ENCODE measurements at regions not wholly inside any gene's neighbourhood (a gene's known extent, or its start where the extent isn't known, plus 50 kb on each side); places are given as distances from the start of the nearest gene placed in this dataset.

DNA sequence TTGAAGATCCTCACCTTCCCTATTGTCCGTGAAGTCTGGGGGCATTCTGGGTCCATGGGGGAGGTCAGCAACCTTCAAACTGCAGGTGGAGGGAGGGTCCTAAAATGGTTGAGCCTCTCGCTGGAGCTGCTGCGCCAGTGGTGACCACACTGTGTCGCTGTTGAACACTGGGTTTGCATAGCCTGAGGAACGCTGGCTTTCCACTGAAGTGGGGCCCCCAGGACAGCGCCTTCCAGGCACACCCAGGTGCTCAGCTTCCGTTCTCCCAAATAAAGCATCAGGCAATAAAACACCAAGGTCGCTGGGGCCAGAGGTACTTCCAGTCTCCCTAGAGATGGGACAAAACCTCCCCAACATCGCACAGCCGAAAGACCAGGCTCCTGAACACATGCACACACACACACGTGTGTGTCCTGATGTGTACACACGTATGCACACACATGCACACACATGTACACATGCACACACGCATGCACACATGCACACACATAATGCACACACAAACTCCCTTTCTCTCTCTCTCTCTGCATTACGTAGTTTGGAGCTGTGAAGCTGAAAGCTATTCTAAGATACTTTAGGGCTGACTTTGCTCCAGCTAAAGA lies 120.6 kb downstream of the IRF8 start:
- peaks cover 8% of the 10 kb centered on the region for H3K36me3 Mint-ChIP-seq
- no peak overlapping the region for H3K4me3 Mint-ChIP-seq
- no peak for ATAC-seq
- peaks cover 13% of the 10 kb centered on the region for H3K9me3 Mint-ChIP-seq
- peaks cover 20% of the 10 kb centered on the region for H3K4me1 Mint-ChIP-seq
- H3K27ac Mint-ChIP-seq: peak overlapping the region; percentile 34
- peaks cover 24% of the 10 kb centered on the region for H3K27me3 Mint-ChIP-seq

DNA sequence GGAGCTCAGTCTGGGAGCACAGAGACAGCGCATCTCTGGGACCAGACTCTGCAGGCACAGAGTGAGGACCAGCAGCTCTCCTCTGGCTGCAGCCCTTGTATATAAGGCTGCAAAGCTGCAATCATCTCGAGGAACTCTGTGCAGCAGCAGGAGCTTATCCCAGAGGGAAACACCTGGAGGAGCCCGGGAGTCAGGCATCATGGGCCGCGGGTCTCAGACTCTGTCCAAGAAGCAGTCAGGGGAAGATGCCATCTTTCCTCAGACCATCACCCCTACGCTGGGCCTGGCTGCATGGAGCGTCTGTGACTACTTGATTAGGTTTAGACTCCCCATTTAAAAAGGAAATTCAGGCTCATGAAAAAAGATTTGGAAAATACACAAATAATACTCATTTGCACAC lies 122.0 kb downstream of the IRF8 start:
- Mint-ChIP-seq H3K9me3 (peaks cover 17% of the 10 kb centered on the region), H3K36me3 (peaks cover 14% of the 10 kb centered on the region), H3K4me1 (peaks cover 12% of the 10 kb centered on the region), H3K27me3 (peaks cover 36% of the 10 kb centered on the region), H3K4me3 (no peak overlapping the region), H3K27ac (no peak overlapping the region)
- ATAC-seq: no peak

DNA sequence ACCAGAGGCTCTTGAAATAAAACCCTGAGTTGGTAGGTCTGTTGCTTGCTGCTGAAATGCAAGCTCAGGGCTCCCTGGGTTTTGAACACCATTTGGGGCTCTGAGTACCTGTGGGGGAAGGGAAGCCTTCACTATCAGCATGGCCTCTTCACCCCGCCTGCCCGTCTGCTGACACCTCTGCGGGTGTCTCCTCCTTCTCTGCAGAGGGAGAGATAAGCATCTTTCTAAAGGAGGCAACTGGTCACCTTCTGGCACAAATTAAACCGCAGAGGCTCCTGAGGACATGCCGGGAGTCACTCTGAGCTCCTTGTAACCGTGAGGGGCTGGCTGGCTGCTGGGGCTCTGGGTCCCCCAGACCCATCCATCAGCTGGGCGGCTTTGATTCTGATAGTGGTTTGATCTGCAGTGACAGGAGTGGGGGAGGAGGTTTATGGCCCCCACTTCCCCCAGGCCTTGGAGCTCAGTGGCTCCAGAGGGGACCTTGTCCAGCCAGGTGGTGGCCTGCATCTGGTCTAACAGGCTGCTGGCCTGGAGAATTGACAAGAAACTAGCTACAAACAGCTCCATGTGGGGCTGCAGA lies 123.5 kb downstream of the IRF8 start:
- peaks cover 14% of the 10 kb centered on the region for H3K36me3 Mint-ChIP-seq
- peaks cover 17% of the 10 kb centered on the region for H3K9me3 Mint-ChIP-seq
- peaks cover 51% of the 10 kb centered on the region for H3K27me3 Mint-ChIP-seq
- no peak overlapping the region for H3K4me3 Mint-ChIP-seq
- peaks cover 7% of the 10 kb centered on the region for H3K4me1 Mint-ChIP-seq
- no peak overlapping the region for H3K27ac Mint-ChIP-seq
- no peak for ATAC-seq

DNA sequence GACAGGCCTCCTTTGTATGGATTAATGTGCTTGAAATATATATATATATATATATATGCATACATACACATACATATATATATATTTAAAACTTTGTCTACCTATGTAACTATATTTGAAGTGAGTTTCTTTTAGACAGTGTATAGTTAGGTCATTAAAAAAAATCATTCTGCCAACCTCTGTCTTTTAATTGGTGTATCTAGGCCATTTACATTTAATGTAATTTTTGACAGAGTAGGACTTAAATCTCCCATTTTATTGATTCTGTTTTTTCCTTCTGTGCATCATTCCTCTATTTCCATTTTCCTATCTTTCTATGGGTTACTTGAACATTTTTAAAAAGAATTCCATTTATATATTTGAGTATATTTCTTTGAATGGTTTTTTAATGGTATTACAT lies 125.2 kb downstream of the IRF8 start:
- Mint-ChIP-seq H3K36me3 (peaks cover 14% of the 10 kb centered on the region), H3K27ac (no peak overlapping the region), H3K4me3 (no peak overlapping the region), H3K27me3 (peaks cover 61% of the 10 kb centered on the region), H3K9me3 (peaks cover 17% of the 10 kb centered on the region), H3K4me1 (no peaks in the 10 kb centered on the region)
- ATAC-seq: no peak

DNA sequence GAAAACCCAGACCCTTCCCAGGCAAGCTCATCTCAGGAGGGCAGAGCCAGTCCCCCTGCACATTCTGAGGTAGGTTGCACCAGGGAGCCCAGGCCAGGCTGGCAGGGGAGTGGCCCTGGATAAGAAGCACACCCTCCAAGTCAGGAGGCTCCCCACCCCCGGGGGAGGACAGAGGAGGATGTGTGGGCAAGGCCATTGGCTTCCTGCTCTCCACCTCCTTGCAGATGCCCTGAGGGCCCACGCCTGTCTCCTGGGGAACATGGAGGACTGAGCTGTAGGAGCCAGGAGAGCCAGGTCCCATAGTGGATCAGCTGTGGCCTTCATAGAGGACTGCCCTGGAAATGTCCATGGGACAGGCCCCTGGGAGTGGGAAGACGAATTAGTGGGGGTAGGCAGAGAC lies 126.7 kb downstream of the IRF8 start:
- Mint-ChIP-seq H3K4me3 (no peak overlapping the region), H3K9me3 (peaks cover 11% of the 10 kb centered on the region), H3K27ac (no peak overlapping the region), H3K36me3 (peaks cover 14% of the 10 kb centered on the region), H3K4me1 (no peaks in the 10 kb centered on the region), H3K27me3 (peaks cover 61% of the 10 kb centered on the region)
- no peak for ATAC-seq

DNA sequence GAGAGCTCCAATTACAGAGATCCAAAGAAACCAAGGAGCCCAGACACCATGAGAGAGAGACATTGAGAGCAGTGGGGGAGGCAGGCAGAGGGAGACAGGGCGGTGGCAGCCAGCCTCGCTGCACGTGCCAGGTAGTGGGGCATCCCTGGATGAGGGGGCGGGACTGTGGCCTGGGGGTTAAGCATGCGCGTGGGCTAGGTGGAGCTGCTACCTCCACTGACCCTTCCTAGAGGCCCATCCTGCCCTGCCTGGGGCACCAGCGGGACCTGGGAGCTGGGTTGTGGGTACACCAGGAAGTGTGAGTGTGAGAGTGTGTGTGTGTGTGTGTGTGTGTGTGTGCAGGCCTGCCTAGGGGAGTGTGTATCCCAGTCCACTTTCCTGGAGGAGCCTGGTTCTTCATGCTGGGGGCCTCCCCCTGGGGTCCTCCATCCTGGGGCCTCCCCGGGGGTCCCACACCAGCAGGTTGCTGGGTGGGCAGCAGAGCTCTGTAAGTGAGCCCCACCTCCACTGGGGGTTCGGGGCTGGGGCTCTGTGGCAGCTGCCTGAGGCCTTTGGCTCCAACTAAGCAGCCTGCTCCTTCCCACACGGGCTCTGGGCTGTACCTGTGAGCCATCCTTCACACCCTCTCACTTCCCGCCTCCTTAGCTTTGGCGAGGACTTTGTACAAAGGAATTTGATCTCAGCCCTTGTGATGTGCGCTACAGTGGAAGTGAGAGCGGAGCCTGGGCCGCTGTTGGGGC lies 127.4 kb downstream of the IRF8 start:
- H3K9me3 Mint-ChIP-seq: peaks cover 15% of the 10 kb centered on the region
- H3K27ac Mint-ChIP-seq: no peak overlapping the region
- ATAC-seq: peak; percentile 36
- H3K4me3 Mint-ChIP-seq: no peak overlapping the region
- peaks cover 14% of the 10 kb centered on the region for H3K36me3 Mint-ChIP-seq
- peaks cover 62% of the 10 kb centered on the region for H3K27me3 Mint-ChIP-seq
- H3K4me1 Mint-ChIP-seq: no peaks in the 10 kb centered on the region

DNA sequence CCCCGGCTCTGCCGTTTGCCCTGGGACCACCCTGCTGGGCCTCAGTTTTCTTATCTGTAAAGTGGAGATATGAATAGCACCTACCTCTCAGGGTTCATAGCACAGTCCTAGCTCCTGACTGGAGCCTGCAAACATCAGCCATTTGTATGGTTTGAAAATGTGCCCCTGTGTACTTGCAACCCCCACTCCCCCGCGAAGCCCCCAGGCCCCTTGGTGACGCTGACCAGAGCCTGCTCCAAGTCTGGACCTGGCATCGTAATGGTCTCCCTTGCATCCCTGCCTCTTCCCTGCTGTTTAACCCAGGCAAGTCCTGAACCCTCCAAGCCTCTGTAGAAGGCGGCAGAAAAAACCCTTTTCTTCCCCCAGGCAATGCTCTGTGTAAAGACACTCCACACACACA lies 128.0 kb downstream of the IRF8 start:
- ATAC-seq: no peak
- H3K9me3 Mint-ChIP-seq: peaks cover 15% of the 10 kb centered on the region
- no peaks in the 10 kb centered on the region for H3K4me1 Mint-ChIP-seq
- peaks cover 65% of the 10 kb centered on the region for H3K27me3 Mint-ChIP-seq
- peaks cover 14% of the 10 kb centered on the region for H3K36me3 Mint-ChIP-seq
- no peak overlapping the region for H3K27ac Mint-ChIP-seq
- H3K4me3 Mint-ChIP-seq: no peak overlapping the region

DNA sequence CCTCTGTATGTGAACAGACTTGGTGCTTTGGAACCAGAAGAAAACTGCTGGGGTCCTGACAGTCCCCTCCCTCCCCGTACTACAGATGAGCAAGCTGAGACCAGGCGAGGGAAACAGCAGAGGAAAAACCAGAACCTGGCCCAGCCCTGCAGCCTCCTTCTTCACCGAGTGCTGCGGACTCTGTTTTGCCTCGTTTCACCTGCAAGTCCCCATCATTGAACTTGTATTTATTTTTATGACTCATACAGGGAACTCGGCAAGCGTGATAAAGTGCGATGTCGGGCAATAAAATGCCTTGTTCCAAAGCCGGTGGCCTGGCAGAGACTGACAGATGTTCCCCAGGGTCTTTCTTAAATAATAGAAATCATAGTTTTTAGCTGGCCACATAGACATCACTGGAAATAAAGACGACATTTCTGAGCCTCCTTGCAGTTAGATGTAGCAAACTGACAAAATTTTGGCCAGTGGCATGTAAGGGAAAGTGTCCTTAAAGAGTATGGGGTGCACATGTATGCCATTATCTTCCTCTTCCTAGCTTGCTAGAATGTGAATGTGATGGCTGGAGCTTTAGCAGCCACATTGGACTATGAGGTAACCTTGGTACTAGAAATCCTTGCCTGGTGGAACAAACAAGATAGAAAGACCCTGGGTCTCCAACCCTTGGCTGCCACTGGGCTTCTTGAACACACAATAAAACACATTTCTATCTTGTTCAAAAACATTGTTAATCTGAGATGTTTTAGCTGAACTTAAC lies 128.6 kb downstream of the IRF8 start:
- no peak overlapping the region for H3K27ac Mint-ChIP-seq
- H3K27me3 Mint-ChIP-seq: peaks cover 70% of the 10 kb centered on the region
- no peak for ATAC-seq
- H3K36me3 Mint-ChIP-seq: peaks cover 14% of the 10 kb centered on the region
- H3K4me3 Mint-ChIP-seq: no peak overlapping the region
- no peaks in the 10 kb centered on the region for H3K4me1 Mint-ChIP-seq
- peaks cover 15% of the 10 kb centered on the region for H3K9me3 Mint-ChIP-seq

DNA sequence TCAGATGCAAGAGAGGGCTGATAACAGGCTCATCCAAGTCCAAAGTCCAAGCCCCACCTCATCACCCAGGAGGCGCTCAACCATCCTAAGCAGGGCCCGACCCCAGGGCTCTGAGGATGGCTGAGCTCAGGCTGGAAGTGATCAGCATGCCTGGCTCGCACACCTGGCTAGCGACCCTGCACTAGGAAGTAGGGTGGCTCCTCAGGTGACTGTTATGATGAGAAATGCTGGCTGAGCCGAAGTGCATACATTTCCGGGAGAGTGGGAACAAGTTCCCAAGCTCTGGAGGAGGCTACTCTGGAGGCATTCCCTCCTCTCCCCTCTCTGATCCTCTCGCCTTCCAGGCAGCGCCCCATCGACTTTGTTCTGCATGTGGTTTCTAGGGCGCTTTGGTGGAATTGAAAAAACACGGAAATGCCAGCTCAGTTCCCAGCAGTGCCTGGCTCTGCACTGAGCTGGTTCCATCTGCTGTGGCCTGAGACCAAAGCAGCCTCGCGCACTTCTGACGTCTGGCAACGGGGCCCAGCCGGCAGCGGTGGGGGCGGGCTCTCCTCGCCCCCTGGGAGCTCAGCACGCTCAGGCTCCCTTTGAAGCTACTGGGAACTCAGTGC lies 130.3 kb downstream of the IRF8 start:
- Mint-ChIP-seq H3K4me1 (peaks cover 7% of the 10 kb centered on the region), H3K27ac (no peak overlapping the region), H3K4me3 (no peak overlapping the region), H3K36me3 (peaks cover 8% of the 10 kb centered on the region), H3K9me3 (peaks cover 10% of the 10 kb centered on the region), H3K27me3 (peaks cover 83% of the 10 kb centered on the region)
- no peak for ATAC-seq

DNA sequence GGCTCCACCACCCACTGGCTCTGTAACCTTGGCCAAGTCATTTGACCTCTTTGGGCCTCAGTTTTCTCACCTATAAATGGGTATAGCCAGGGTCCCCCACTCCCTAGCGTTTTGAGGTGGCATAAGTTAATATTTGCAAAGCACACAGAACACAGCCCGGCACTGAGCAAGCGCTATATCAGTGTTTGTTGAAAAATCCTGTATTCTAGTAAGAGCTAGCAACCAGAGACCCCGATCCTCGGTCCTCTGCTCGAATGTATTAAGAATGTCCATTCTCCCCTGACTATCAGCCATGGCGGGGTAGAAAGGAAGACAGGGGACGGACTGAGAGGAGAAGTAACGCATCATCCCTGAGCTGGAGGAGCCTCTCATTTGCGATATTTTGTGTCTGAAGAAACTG lies 131.2 kb downstream of the IRF8 start:
- no peak overlapping the region for H3K27ac Mint-ChIP-seq
- H3K4me1 Mint-ChIP-seq: peaks cover 7% of the 10 kb centered on the region
- H3K36me3 Mint-ChIP-seq: peaks cover 4% of the 10 kb centered on the region
- peaks cover 6% of the 10 kb centered on the region for H3K9me3 Mint-ChIP-seq
- ATAC-seq: no peak
- peaks cover 87% of the 10 kb centered on the region for H3K27me3 Mint-ChIP-seq
- H3K4me3 Mint-ChIP-seq: no peak overlapping the region

DNA sequence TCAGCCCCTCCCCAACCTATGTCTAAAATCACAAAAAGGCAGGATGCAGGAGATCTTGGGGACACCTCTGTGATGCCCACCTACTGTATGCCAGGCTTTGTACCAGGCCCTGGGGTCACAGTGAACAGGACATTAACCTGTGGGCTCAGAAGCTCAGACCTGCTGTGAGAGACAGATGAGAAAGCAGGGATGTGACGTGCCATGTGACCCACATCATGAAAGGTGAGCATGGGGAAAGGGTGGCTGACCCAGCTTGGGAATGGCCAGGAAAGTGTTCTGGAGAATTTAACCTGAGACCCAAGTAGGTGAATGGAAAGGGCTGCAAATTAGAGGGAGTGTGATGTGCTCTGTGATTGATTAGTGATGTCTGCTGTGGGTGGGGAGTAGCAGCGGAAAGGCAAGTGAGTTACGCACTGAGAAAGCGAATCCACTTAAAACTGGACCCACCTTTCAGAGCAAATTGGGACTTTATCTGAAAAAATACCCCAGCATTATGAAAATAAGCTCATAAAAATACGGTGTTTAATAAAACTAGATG lies 132.2 kb downstream of the IRF8 start:
- no peak overlapping the region for H3K4me3 Mint-ChIP-seq
- H3K36me3 Mint-ChIP-seq: no peaks in the 10 kb centered on the region
- H3K9me3 Mint-ChIP-seq: peaks cover 3% of the 10 kb centered on the region
- no peak for ATAC-seq
- no peak overlapping the region for H3K27ac Mint-ChIP-seq
- peaks cover 81% of the 10 kb centered on the region for H3K27me3 Mint-ChIP-seq
- H3K4me1 Mint-ChIP-seq: peaks cover 7% of the 10 kb centered on the region

DNA sequence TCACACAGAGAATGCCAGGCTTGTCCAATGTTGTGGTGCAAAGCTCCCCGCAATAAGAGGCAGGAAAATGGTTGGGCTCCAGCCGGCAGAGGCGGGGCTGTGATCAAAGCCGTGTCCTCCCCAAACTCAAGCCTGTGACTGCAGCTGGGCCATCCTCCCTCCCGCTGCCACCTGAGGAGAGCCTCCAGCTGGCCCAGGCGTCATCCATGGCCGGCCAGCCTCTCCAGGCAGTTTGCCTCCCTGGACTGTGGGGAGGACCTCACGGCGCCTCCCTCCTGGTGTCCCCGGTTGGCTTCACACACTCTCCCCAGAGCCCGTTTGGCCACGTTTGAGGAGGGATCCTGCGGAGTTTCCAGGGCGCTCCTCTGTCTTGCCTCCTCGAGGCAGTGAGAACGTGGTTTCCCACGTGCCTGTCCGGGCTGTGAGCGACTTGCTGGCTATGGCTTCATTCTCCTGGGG lies 134.1 kb downstream of the IRF8 start:
- peaks cover 7% of the 10 kb centered on the region for H3K4me1 Mint-ChIP-seq
- H3K36me3 Mint-ChIP-seq: no peaks in the 10 kb centered on the region
- H3K27ac Mint-ChIP-seq: no peak overlapping the region
- H3K9me3 Mint-ChIP-seq: peaks cover 3% of the 10 kb centered on the region
- H3K27me3 Mint-ChIP-seq: peaks cover 73% of the 10 kb centered on the region
- ATAC-seq: peak; percentile 41
- no peak overlapping the region for H3K4me3 Mint-ChIP-seq

DNA sequence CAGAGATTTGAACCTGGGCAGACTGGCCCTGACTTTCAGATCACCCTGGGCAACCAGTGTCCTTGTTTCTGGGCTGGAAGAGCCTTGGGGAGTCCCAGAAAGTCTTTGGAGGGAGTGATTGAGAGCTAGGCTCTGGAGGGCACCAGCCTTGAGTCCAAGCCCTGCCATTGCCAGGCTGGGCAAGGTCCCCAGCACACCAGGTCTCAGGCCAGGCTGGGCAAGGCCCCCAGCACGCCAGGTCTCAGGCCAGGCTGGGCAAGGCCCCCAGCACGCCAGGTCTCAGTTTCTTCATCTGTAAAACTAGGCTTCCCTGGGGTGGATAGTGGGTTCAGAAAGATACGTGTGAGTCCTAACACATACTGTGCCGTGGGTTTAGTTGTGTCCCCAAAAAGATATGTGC lies 135.0 kb downstream of the IRF8 start:
- H3K4me1 Mint-ChIP-seq: peaks cover 7% of the 10 kb centered on the region
- no peak overlapping the region for H3K27ac Mint-ChIP-seq
- no peaks in the 10 kb centered on the region for H3K36me3 Mint-ChIP-seq
- peaks cover 3% of the 10 kb centered on the region for H3K9me3 Mint-ChIP-seq
- no peak overlapping the region for H3K4me3 Mint-ChIP-seq
- H3K27me3 Mint-ChIP-seq: peaks cover 65% of the 10 kb centered on the region
- no peak for ATAC-seq

DNA sequence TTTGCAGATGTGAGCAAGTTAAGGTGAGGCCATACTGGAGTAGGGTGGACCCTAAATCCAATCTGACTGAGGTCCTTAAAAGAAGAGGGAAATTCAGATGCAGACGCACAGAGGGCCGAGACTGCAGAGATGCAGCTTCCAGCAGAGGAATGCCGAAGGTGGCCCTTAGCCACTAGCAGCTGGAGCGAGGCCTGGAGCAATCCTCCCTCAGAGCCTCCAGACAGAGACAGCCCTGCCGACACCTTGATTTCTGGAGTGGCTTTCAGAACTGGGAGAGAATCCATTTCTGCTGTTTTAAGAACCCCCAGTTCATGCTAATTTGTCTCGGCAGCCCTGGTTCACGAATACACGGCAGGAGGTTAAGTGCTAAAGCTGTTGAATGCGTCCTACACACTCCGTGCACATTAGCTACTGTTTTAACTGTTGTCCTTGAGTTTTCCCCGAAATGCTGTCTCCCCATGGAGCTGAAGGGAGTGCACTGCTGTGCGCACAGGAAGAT lies 135.5 kb downstream of the IRF8 start:
- peaks cover 7% of the 10 kb centered on the region for H3K4me1 Mint-ChIP-seq
- no peak overlapping the region for H3K27ac Mint-ChIP-seq
- H3K4me3 Mint-ChIP-seq: no peak overlapping the region
- ATAC-seq: no peak
- no peaks in the 10 kb centered on the region for H3K36me3 Mint-ChIP-seq
- peaks cover 60% of the 10 kb centered on the region for H3K27me3 Mint-ChIP-seq
- H3K9me3 Mint-ChIP-seq: peaks cover 3% of the 10 kb centered on the region

DNA sequence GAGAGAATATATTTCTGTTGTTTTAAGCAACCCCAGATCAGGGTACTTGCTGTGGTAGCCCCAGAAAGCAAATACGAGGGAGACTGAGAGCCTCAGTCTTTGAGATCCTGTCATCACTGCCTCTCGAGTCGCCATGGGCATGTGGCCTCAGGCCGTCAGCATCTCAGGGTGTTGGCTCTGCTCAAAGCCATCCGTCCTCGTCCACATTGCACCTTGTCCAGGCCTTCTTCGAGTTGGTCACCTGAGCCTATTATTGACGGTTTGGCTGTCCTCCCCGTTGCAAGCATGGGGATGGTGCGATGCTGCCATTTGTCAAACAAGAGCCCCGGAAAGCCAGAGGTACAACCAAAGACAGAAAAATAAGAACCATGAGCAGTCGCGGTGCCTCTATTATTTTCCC lies 136.9 kb downstream of the IRF8 start:
- no peaks in the 10 kb centered on the region for H3K36me3 Mint-ChIP-seq
- no peak overlapping the region for H3K27ac Mint-ChIP-seq
- ATAC-seq: no peak
- peaks cover 3% of the 10 kb centered on the region for H3K9me3 Mint-ChIP-seq
- H3K27me3 Mint-ChIP-seq: peaks cover 58% of the 10 kb centered on the region
- H3K4me3 Mint-ChIP-seq: no peak overlapping the region
- H3K4me1 Mint-ChIP-seq: peaks cover 7% of the 10 kb centered on the region

All from stimulated activated memory B cell treated with anti-CD40 and anti-IgM and Interleukin-4, amounts not matched to agents 10 μg/mL and 1 μg/mL and 100 μg/mL, for 72 hours (primary cell).